T-helper 1 cell treated with Interleukin-12 subunit alpha and Interleukin-12 subunit beta and Interleukin-4 antibody, amounts not matched to agents 30 ng/mL and 1 ng/mL, for 36 hours (primary cell): ENCODE measurements at regions not wholly inside any gene's neighbourhood (a gene's known extent, or its start where the extent isn't known, plus 50 kb on each side); places are given as distances from the start of the nearest gene placed in this dataset.
"Not testable (repeated sequence)": the region's sequence is repeated elsewhere in the genome, so short reads cannot be mapped to it uniquely, and the experiment has no call there.

ENCODE experiments used
- intact Hi-C: fragments of 100-400 bp; cut with micrococcal nuclease; formaldehyde crosslinking; loops from one replicate; pipeline ENCODE4 v1.15.1; 2024

DNA sequence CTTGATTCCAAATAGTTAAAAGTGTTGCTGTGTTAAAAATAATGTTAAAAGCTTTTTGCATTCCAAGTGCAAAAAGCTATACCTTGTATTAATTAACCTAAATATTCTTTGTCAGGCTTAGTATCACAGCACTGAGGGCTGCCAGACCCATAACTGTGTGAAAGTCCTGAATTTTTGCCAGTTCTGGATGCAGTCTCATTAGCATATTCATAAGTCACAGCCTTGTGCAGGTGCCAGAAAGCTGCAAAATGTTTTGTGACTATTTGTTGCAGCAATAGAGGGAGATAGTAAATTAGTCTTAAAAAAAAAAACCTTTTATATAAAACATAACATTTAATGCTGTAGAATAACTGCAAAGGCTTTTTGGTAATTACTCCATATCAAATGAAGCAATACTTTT, 56.6 kb downstream of the SLITRK1 start:
- intact Hi-C loops: no loop called here

DNA sequence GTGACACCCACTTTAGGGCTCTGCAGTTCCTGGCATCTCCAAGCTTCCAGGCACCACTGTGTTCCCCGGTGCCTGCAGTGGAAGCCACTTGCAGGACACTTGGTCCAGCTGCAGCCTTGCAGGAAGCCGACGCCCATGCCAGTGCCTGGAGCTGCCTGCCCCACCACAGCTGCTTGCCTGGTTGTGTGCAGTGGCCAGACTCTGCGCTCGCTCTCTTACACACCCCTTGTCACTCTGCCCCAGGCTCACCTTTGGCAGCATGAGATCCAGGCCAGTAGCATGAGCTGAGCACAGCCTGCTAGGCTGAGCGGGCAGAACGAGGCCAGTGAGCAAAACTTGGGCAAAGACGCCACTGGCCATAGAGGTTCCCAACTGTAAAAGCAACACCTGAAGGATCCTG, 57.7 kb downstream of the SLITRK1 start:
- intact Hi-C loops: no loop called here

DNA sequence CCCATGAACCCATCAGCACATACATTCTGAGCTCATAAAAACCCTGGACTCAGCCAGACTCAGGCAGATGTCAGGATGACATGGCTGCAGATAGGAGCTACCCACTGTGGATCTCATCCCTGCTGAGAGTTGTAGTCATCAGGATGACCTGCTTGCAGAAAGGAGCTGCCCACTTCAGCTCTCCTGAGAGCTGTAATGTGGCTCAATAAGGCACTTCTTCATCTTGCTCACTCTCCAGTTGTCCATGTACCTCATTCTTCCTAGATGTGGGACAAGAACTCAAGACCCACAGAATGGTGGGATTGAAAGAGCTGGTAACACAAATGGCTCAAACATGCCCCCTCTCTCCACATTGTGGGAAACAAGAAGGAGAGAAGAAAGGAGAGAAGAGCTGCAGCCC, 58.2 kb downstream of the SLITRK1 start:
- intact Hi-C loops: no loop called here

DNA sequence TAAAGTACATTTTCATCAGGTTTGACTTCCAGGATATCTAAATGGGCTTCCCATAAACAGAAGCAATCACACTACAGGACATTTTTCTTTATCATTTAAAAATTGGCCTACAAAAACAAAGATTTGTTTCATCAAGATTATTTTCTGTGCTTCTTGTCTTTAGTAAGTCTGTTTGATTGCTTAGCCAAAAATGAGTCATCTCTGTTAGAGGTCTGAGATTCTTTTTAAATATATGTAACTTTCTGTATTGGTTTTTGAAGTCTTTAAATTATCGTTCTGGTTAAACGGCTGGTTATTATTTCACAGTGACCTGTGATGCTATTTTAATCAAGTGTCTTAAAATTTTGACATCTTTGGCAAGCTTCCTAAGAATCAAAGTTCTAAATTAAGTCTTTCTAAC, 62.7 kb downstream of the SLITRK1 start:
- intact Hi-C loops: no loop called here

DNA sequence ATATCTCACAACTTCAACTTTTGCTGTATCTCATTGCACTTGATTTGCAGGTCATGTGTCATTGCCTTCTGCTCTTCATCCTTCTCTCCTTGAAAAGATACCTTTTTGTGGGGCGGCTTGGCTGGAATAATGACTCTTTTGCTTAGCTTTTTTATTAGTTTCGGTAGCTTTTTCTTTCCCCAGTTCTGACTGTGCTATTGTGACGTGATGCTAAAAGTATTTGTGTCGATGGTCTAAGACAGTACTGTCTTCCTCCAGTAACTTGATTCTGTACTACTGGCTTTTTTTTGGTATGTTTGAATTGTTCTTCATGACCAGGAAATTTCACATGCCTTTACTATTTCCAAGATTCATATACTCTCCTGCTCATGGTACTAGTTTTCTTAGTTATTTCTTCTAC, 63.1 kb downstream of the SLITRK1 start:
- intact Hi-C loops: no loop called here

DNA sequence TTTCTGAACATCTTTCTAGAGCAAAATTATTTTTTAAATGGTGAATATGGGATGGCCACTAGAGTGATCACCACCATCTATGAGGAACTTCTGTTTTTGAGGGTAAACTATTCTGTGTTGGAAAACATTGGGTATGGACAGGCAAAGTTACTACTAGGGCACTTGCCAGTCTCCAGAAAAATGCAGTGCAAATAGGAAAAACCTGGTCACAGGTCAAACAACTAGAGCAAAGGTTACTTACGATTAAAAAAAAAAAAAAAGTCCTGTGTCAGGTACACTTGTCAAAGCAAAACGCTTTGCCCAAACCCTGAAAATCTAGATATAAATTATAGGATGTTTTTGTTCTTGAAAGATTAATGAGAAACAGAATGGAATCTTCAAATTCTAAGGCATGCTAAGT, 66.2 kb downstream of the SLITRK1 start:
- intact Hi-C loops: no loop called here

DNA sequence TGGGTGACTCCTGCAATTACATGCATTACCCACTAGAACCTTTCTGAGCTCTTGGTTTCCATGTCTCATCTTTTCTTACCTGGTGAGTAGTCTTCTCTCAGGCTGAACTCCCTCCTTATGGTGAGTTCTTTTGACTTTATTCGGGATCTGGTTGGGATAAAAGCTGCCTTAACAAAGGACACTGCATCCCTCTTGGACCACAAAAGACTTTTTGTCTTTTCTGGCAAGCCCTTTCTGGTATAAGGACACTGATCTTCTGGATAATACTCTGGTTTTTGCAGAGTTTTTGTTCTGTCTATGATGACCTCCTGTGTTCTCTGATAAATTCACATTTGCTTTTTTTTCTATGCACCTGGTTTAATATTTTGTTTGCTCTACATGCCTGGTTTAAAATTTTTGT, 66.7 kb downstream of the SLITRK1 start:
- intact Hi-C loops: no loop called here

DNA sequence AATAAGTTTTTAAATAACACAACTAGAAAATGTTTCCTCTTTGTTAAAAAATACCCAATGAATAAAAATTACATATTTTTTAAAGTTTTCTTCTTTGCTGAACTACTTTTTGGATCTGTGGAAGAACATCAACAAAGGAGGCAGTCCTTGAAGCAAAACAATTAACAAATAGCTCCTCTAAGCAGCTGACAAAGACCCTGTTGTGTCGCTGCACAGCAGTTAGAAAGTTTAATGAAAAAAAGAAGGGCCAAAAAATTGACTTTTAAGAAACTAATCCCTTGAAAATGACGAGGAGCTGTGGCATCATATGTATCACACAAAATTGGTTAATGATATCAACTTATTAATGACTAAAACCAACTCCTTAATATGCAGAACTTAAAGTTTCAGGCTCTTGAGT, 72.1 kb downstream of the SLITRK1 start:
- intact Hi-C loops: no loop called here

DNA sequence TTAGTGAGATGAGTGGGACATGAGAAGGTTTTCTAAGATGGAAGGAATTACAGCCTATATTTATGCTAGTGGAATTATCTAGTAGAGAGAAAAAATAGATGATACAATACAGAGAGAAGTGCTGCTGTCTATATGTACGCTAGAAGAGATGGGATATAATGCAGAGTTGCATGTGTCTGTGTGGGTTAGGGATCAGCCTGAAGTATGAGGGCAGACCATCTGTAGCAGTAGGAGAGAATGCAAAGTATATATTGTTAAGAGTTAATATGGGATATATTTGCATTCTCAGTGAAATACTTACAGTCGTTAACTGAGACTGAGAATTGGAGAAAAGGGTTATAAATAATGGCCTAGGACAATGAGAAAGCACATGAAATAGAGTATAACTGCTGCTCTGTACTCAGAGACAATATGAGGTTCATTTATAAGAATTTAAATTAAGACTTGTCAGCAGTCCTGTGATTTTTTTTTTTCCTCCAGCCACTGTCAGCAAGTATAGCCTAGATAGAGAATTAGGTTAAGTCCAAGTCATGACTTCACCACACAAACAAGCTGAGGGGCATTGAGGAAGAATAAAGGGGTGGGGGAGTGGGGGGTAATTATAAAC, 77.8 kb downstream of the SLITRK1 start:
- intact Hi-C loops: no loop called here

DNA sequence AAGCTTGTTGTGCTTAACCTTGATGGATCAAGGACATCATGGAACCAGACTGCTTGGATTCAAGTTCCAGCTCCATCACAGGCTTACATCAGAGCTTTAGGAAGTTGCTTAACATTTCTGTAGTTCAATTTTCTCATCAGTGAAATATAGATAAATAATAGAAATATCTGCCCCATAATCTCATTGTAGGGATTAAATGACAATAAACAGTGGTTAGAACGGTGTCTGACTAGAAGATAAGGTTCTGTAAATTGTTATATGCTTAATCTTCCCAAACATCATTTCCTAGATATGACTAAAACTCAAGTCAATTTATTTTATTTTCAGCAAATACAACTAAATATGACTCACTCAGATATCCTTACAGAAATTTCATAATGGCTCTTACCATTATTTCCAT, 83.5 kb downstream of the SLITRK1 start:
- intact Hi-C loops: no loop called here

DNA sequence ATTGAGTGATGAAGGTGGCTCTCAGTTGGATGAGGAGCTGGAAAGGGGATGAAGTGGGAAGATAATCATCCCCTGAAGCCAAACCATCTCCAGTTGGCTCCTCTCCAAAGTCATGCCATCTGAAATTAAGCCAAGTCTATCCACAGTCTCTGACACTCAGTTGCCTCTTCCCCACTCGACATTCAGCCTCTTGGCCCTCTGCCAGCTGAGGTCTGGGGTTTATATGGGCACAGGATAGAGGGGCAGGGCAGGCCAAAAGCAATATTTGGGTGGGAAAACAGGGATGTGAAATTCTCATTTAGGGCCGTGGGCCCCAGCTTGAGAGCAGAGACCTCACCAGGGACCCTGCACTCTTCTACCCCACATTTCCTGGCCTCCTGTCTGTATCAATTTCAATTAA, 85.9 kb downstream of the SLITRK1 start:
- intact Hi-C loops: no loop called here

DNA sequence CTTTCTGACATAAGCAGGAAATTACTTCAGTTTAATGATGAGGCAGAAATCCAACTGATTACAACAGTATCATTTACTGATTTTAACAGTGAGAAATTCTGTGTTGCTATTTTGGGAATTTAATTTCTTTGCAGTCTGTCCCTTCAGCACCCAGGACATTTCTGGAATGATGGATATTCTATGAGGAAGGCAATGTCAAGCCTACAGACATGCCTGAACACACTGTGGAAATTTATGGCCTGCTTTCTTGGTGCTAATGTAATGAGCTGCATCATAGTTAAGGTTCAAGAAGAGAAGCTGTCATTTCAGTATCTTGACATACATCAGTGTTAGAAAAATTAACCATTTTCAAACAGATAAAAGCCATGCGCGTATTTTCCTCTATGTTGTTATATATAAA, 87.7 kb downstream of the SLITRK1 start:
- intact Hi-C loops: no loop called here

DNA sequence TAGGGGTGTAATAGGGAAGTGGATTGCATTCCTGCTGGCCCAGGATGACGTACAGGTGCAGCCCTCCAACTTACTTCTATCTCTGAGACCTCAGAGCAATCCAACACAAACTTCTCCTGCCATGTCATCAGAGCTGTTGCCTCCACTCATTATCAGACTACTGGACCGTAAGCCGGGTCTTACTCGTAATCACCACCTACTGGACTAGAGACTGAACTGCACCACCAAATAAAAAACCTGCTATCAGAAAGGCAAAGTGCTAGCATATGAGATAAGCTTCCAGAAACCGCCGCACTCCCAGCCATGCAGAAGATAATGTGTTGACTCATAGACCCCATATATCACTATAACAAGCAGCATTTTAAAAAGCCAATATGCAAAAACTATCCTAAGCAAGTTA, 102.0 kb downstream of the SLITRK1 start:
- intact Hi-C loops: no loop called here

DNA sequence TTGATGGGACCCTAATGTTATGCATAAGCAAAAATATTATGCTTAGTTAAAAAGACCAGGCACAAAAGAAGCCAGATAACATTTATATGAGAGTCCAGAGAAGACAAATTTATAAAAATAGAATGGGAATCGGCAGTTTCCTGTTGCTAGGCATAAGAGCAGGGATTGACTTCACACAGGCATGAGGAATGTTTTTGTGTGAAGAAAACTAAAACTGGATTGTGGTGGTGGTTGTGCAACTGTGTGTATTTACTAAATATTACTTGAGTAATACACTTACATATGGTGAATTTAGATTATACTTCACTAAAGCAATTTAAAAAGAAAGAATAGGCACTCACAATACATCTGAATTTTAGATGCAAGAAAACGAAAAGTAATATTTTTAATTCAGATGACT, 108.3 kb downstream of the SLITRK1 start:
- intact Hi-C loops: no loop called here

DNA sequence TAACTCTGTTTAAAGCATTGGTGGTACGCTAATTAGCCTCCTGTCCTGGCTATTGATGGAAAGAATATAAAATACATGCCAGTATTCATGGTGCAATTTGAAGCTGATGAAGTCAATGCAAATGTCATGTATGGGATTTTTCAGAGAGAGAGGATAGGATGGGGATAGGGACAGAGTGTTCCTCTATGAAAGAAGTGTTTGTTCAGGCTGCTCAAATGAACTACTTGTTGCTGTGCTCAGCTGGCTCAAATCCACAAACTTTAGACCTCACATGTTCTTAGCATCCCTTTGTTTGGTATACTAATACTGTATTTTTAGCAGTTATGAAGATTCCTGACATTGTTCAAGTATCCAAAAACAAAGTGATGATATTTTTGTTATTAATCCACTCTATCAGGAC, 116.5 kb downstream of the SLITRK1 start:
- intact Hi-C loops: no loop called here

DNA sequence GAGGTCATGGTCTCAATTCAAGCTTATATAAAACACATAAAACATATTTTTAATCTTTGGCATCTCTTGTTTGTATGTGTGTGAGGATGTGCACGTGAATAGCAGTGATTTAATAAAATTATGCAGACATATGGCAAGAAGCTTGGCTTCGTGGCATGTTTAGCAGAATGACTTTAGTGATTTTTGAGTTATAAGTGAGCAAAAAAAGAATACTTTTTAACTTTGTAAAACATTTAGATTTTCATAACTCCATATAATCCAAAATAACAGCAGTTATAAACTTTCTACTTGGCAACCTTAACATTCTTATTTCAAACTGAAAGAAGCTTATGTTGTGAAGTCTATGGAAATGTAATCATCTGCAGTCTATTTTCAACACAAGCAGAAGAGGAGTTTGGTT, 120.6 kb downstream of the SLITRK1 start:
- intact Hi-C loops: no loop called here

DNA sequence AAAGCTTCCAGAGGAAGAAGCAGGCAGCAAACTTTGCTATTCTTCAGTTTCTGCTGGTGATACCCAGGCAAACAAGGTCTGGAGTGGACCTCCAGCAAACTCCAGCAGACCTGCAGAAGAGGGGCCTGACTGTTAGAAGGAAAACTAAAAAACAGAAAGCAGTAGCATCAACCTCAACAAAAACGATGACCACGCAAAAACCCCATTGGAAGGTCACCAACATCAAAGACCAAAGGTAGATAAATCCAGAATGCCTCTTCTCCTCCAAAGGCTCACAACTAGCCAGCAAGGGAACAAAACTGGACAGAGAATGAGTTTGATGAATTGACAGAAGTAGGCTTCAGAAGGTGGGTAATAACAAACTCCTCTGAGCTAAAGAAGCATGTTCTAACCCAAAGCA, 127.1 kb downstream of the SLITRK1 start:
- intact Hi-C loops: not testable (repeated sequence)

DNA sequence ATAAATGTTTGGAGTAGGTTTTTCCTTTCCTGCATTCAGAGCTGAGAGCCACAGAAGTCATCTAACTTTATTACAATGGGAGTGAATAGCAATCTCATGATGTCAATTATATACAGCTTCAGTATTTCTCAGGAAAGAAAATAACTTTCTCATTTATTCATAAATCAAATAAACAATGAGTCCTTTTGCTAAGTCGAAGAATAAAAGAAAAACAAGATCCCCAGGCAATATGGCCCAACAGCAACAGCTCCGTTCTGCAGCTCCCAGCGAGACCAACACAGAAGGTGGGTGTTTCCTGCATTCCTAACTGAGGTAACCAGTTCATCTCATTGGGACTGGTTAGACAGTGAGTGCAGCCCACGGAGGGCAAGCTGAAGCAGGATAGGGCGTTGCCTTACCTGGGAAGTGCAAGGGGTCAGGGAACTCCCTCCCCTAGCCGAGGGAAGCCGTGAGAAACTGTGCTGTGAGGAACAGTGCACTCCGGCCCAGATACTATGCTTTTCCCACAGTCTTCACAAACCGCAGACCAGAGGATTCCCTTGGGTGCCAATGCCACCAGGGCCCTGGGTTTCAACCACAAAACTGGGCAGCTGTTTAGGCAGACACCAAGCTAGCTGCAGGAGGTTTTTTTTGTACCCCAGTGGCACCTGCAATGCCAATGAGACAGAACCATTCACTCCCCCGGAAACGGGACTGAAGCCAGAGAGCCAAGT, 128.2 kb downstream of the SLITRK1 start:
- intact Hi-C loops: no loop called here

DNA sequence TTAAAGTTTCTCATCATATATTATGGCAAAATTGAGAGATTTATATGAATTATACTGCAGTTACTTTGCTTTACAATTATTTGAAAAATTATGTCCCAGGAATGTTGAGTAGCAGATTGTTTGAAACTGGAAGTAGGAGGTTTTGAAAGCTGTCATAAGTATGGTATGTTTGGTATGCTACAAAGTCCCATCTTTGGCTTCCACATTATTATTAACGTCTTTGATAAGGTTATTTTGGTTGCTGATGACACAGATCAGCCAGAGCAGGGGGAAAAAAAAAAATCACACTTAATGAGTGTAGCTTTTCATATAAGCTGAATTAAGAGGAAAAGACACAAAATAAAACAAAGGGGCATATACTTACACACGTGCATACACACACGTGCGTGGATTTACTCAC, 130.1 kb downstream of the SLITRK1 start:
- intact Hi-C loops: no loop called here

DNA sequence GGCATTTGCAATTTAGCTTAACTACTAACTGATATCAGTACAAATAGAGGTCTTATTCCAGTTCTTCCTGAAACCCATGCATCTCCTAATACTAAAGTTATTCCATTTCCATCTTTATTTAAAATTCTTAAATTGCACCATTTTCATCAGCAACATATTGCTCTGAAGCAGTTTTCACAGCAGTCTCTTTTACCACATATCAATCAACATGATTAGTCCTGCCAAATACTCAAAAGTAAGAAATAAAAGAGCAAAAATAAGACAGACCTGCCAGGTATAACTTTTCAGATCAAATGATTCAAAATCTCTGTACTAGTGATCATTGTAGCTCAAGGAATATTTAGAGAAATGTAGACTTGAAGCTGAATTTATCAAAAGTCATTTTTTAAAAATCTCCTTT, 141.7 kb downstream of the SLITRK1 start:
- intact Hi-C loops: no loop called here

DNA sequence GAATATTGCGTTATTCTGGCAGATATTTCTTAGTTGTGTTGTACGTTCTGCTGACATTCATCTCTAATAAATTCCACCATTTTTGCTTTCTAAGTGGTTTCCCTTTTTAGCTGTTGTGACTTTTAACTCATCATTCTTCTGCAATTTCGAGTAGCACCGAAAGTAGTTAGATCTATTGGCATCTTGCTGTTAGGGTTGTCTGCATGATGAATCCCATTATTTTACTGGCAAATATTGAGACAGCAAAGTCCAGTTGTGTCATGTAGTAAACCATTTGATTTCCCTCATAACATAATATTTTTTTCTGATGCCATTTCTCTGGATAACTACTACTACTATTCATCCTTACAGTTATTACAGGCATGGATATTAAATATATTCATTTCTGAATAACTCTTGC, 143.9 kb downstream of the SLITRK1 start:
- intact Hi-C loops: no loop called here

DNA sequence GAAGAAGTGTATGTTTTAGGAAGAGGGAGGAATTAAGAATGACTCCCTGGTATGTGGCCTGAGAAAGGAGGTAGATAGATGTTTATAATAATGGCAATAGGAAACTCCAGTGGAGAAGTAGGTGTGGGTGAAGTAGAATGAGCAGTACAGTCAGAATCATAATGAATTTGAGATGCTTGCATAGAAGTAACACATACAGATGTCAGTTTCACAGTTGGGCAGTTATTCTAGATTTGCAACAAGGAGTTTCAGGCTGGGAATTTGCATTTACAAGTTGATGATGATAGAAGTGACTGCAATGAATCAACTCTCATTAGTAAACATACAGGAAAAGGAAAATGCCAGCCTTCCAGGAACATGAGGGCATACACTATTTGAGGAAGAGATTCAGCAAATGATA, 149.0 kb downstream of the SLITRK1 start:
- intact Hi-C loops: no loop called here

DNA sequence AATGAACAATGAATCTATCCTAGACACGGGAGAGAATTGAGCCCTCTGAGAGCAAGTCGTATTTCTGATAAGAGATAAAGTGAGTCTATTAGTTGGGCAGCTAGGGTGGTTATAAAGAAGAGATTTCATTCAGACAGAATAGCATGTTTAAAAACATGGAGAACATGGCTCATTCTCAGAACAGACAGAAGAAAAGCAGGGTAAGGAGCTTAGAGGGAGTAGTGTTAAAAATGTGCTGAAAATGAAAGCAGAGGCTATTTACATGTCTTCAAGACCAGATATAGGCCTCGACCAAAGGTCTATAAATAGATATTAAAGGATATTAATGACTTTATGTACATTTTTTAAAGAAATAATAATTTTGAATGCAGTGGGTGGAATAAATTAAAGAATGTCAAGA, 149.5 kb downstream of the SLITRK1 start:
- intact Hi-C loops: no loop called here

DNA sequence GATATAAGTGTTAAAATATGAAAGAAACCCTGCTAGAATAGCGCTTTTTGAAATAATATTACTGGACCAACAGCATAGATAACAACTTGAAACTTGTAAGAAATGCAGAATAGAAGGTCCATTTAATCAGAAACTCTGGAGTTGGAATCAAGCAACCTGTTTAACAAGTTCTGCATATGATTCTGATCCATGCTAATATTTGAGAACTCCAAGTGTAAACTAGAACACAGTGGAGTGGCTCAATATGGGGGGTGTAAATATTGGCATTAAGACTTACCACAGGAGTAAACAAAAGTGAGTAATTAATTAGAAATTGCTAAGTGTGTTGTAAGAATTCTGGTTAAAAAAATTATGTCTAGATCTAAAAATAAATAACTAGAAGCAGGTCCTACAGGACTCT, 151.2 kb downstream of the SLITRK1 start:
- intact Hi-C loops: no loop called here
